ENCODE measurements at regions not wholly inside any gene's neighbourhood (a gene's known extent, or its start where the extent isn't known, plus 50 kb on each side); places are given as distances from the start of the nearest gene placed in this dataset.

DNA sequence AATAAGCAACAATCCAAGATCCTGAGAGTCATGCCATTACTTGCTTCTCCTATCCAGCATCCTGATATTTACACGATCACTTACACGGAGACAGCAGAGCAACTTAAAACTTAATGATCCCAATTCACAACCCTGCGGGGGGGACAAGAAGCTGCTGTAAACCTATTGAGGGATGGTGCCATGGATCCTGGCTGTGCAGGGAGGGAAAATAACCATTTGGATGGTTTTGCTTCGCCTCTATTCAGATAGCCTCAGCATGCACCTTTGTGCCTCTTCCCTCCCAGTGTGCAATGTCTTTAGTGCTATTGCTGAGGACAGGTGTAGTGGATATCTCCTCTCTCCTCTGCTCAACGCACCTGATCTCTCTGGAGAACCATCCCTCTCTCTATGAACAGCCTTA lies 89.7 kb upstream of the PPARGC1A start:
- Histone ChIP-seq H3K79me2 (ENCODE audit: insufficient read depth, low read length) (no peaks in the 10 kb centered on the region), H3K9me2 (replicated peaks; ENCODE audit: low read depth, low read length) (no peaks in the 10 kb centered on the region), H3K4me2 (ENCODE audit: low read depth, low read length, poor library complexity, severe bottlenecking) (no peak overlapping the region), H3K9me3 (ENCODE audit: insufficient read depth, low read depth, low read length) (no peaks in the 10 kb centered on the region), H2AFZ (ENCODE audit: low read length) (no peak overlapping the region), H3K36me3 (ENCODE audit: insufficient read depth, low read length) (no peaks in the 10 kb centered on the region), H3K9ac (ENCODE audit: low read depth, low read length, poor library complexity, severe bottlenecking) (no peak overlapping the region), H3K4me1 (ENCODE audit: insufficient read depth, low read length, poor library complexity, severe bottlenecking) (no peaks in the 10 kb centered on the region), H3F3A (ENCODE audit: low read depth) (no peaks in the 10 kb centered on the region), H4K20me1 (ENCODE audit: insufficient read depth, low read length, poor library complexity, severe bottlenecking) (no peaks in the 10 kb centered on the region), H3K27me3 (ENCODE audit: insufficient read depth, low read length, poor library complexity, severe bottlenecking) (no peaks in the 10 kb centered on the region), H3K4me3 (ENCODE audit: low read length, poor library complexity, severe bottlenecking) (no peak overlapping the region)
- TF ChIP-seq EZH2phosphoT487 (IDR thresholded peaks at IDR 0.05; ENCODE audit: borderline replicate concordance), result no peak
- TF ChIP-seq, protein P1, sequence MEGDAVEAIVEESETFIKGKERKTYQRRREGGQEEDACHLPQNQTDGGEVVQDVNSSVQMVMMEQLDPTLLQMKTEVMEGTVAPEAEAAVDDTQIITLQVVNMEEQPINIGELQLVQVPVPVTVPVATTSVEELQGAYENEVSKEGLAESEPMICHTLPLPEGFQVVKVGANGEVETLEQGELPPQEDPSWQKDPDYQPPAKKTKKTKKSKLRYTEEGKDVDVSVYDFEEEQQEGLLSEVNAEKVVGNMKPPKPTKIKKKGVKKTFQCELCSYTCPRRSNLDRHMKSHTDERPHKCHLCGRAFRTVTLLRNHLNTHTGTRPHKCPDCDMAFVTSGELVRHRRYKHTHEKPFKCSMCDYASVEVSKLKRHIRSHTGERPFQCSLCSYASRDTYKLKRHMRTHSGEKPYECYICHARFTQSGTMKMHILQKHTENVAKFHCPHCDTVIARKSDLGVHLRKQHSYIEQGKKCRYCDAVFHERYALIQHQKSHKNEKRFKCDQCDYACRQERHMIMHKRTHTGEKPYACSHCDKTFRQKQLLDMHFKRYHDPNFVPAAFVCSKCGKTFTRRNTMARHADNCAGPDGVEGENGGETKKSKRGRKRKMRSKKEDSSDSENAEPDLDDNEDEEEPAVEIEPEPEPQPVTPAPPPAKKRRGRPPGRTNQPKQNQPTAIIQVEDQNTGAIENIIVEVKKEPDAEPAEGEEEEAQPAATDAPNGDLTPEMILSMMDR (conservative IDR thresholded peaks at IDR 0.05; ENCODE audit: low read length), result no peak

DNA sequence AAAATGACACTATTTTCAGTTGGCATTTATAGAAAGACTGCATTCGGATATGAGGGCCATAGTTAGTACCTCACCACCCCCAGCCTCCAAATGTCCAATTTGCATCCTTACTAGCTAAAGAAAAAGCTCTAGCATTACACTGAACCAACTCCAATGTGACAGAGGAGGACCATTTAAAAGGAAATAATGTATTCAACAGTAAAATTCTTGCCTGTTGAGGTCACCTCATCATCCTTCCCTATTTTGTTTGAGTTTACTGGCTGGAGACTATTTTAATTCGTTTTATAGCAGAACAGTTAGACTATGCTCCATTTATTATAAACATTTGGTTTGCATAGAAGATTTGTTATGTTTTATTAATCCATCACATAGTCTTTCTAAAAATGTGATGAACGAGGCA lies 88.2 kb upstream of the PPARGC1A start:
- H3K4me2 ChIP-seq (ENCODE audit: low read depth, low read length, poor library complexity, severe bottlenecking), result no peak overlapping the region
- H3K79me2 ChIP-seq (ENCODE audit: insufficient read depth, low read length), result no peaks in the 10 kb centered on the region
- H3F3A ChIP-seq (ENCODE audit: low read depth), result no peaks in the 10 kb centered on the region
- H3K9me3 ChIP-seq (ENCODE audit: insufficient read depth, low read depth, low read length), result no peaks in the 10 kb centered on the region
- no peaks in the 10 kb centered on the region for H4K20me1 ChIP-seq (ENCODE audit: insufficient read depth, low read length, poor library complexity, severe bottlenecking)
- no peak overlapping the region for H3K4me3 ChIP-seq (ENCODE audit: low read length, poor library complexity, severe bottlenecking)
- no peak overlapping the region for H2AFZ ChIP-seq (ENCODE audit: low read length)
- H3K27me3 ChIP-seq (ENCODE audit: insufficient read depth, low read length, poor library complexity, severe bottlenecking), result no peaks in the 10 kb centered on the region
- no peaks in the 10 kb centered on the region for H3K9me2 ChIP-seq (replicated peaks; ENCODE audit: low read depth, low read length)
- TF ChIP-seq, protein P1 (conservative IDR thresholded peaks at IDR 0.05; ENCODE audit: low read length), result no peak
- no peak for TF ChIP-seq EZH2phosphoT487 (IDR thresholded peaks at IDR 0.05; ENCODE audit: borderline replicate concordance)
- no peak overlapping the region for H3K9ac ChIP-seq (ENCODE audit: low read depth, low read length, poor library complexity, severe bottlenecking)
- H3K36me3 ChIP-seq (ENCODE audit: insufficient read depth, low read length), result no peaks in the 10 kb centered on the region
- no peaks in the 10 kb centered on the region for H3K4me1 ChIP-seq (ENCODE audit: insufficient read depth, low read length, poor library complexity, severe bottlenecking)

DNA sequence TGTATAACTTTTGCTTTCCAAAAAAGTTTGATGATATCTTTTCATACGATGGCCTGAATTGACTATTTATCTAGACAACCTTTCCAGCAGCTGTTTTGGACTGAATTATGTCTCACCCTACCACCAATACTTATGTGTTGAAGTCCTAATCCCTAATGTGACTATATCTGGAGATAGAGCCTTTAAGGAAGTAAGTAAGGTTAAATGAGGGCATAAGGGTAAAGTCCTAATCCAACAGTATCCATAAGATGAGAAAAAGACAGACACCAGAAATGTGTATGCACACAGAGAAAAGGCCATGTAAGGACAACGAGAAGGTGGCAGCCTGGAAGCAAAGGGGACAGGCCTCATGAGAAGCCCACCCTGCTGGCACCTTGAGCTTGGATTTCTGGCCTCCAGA lies 86.6 kb upstream of the PPARGC1A start:
- H3K4me3 ChIP-seq (ENCODE audit: low read length, poor library complexity, severe bottlenecking), result no peak overlapping the region
- H3K4me2 ChIP-seq (ENCODE audit: low read depth, low read length, poor library complexity, severe bottlenecking), result no peak overlapping the region
- TF ChIP-seq EZH2phosphoT487 (IDR thresholded peaks at IDR 0.05; ENCODE audit: borderline replicate concordance), result no peak
- TF ChIP-seq, protein P1 (conservative IDR thresholded peaks at IDR 0.05; ENCODE audit: low read length), result no peak
- H3F3A ChIP-seq (ENCODE audit: low read depth), result no peaks in the 10 kb centered on the region
- H3K27me3 ChIP-seq (ENCODE audit: insufficient read depth, low read length, poor library complexity, severe bottlenecking), result no peaks in the 10 kb centered on the region
- H3K9ac ChIP-seq (ENCODE audit: low read depth, low read length, poor library complexity, severe bottlenecking), result no peak overlapping the region
- H3K36me3 ChIP-seq (ENCODE audit: insufficient read depth, low read length), result no peaks in the 10 kb centered on the region
- no peak overlapping the region for H2AFZ ChIP-seq (ENCODE audit: low read length)
- no peaks in the 10 kb centered on the region for H3K79me2 ChIP-seq (ENCODE audit: insufficient read depth, low read length)
- no peaks in the 10 kb centered on the region for H3K9me3 ChIP-seq (ENCODE audit: insufficient read depth, low read depth, low read length)
- no peaks in the 10 kb centered on the region for H3K4me1 ChIP-seq (ENCODE audit: insufficient read depth, low read length, poor library complexity, severe bottlenecking)
- no peaks in the 10 kb centered on the region for H4K20me1 ChIP-seq (ENCODE audit: insufficient read depth, low read length, poor library complexity, severe bottlenecking)
- no peaks in the 10 kb centered on the region for H3K9me2 ChIP-seq (replicated peaks; ENCODE audit: low read depth, low read length)
